GM18873 (cell line): ENCODE measurements at regions not wholly inside any gene's neighbourhood (a gene's known extent, or its start where the extent isn't known, plus 50 kb on each side); places are given as distances from the start of the nearest gene placed in this dataset.

Experiments
- ATAC-seq: cut with Tn5 transposase; IDR thresholded peaks from one replicate; pipeline ENCODE4 v1.9.1; 2021; ENCODE audit warnings: mild to moderate bottlenecking, moderate library complexity, moderate number of reproducible peaks; ENCODE audit not compliant: unreplicated experiment, low FRiP score

DNA sequence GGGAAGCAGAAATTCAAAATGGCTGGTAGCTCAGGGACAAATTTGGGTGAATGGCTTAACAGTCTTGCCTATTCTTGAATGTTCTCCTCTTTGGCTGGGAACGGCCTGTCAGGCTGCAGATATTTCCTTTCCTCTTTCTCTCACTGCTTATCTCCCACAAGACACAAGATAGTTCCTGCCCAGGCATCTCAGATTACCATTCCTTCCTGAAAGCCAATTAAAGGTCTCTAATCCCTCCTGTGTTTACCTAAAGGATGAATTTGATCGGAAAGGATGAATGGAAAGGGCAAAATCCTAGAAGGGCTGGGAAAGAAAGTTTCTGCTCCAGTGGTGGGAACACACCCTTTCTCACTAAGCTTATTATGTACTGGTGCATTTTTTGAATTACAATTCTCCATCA lies 95.9 kb upstream of the JAG1 start:
- no peak for ATAC-seq

DNA sequence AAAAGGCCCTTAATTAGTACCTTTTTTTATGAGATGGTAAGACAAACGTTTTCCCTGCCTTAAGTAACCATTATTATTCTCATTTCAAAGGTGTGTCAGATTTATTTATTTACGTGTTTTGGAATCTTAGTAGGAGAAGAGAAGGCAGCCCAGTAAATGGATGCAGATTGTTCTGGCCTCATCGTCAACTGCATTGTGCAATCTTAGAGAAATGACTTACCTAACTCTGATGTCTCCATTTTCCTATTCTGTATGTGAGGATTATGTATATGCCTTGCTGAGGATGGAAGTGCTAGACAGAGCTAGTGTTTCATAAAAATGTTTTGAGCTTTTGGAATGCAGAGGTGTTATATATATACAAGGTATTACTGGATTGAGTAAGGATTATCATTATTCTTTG lies 97.0 kb upstream of the JAG1 start:
- no peak for ATAC-seq

DNA sequence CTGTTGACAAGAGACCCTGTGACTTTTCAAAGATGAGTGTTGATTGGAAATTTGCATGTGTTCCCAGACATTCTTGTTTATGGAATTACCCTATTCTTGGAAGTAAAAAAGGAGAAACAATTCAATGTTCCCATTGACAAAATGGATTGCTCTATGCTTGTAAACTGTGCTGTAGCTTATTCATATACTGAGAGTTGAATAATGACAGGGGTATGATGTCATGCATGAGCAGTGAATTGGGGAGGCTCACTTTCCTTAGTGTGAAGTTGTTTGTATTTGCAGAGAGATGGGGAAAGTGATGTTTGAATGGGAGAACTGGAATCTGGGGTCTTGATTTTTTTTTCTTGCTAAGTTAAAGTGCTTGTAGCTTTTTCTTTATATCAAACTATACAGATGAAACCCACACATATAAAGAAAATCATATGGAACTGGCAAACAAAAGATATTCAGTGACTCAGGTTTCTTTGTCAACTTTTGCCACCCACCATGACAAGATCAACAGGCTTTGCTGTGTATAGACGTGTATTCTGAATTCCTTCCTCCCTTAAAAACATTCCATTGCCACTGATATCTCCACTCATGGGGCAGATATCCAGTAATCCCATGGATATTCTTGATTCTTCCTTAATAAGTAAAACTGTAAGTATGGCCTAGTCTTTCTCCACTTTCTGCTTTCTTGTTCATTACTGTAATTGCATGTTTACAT lies 97.8 kb upstream of the JAG1 start:
- no peak for ATAC-seq

DNA sequence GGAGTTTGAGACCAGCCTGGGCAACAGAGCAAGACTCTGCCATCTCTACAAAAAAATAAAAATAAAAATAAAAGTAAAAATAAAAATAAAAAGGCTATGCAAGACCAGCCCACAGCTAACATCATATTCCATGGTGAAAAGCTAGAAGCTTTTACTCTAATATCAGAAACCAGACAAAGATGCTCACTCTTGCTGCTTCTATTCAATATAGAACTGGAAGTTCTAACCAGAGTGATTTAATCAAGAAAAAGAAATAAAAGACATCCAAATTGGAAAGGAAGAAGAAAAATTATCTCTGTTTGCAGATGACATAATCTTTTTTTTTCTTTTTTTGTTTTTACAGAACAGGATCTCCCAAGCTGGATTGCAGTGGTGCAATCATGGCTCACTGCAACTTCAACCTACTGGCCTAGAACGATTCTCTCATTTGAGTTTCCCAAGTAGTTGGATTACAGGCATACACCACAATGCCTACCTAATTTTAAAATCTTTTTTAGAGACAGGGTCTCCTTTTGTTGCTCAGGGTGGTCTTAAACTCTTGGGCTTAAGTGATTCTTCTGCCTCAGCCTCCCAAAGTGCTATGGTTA lies 100.7 kb upstream of the JAG1 start:
- no peak for ATAC-seq

DNA sequence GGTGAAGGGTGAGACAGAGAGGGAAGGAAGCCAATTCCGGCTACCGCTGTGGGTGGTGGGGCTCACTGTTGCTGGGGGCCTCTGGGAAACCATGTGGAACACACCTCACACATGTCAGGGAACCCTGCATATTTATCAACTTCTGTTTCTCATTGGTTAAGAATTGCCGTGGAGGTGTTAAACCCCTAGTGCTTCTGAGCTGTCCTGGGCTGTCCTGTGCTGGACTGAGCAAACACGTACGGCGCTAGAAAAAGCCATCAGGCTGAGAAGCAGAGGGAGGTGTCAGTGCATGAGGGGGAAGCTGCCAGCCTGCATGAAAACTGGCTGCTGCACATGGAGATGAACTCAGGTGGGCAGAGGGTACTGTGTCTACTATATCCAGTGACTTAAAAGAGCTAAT lies 103.9 kb upstream of the JAG1 start:
- ATAC-seq = no peak

DNA sequence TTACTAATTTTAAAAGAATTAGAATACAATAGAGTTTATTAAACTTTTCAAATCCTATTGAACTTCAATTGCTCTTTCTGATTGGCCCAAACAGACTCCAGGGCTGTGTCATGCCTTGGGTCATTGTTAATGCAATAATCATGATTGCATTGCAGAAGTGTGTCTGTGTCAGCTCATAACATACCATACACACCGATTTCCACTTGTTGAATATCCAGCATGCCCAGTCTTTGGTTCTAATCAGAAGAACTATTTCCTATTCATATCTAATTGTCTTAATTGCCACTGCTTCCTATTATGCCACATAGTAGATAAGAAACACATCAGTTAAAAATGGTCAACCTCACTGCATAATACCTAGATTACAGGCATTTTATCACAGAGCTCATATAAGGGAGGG lies 106.1 kb upstream of the JAG1 start:
- no peak for ATAC-seq

DNA sequence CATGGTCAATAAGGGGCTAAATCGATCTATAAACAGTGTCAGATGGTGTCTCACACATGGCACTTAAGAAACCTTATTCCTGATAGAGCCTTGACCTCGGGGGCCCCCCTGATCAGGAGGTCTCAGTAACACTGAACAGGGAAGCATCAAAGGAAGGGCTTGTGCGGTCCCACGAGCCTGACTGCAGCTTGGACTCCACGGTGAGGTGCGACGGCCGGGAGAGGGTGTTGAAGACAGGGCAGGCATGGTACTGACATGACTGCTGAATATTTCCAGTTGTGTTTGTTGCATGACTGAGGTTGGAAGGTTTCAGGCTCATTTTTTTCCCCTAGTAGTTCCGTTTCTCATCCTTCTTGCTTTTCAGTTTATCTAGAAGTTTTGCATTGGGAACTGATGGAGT lies 107.1 kb upstream of the JAG1 start:
- no peak for ATAC-seq

DNA sequence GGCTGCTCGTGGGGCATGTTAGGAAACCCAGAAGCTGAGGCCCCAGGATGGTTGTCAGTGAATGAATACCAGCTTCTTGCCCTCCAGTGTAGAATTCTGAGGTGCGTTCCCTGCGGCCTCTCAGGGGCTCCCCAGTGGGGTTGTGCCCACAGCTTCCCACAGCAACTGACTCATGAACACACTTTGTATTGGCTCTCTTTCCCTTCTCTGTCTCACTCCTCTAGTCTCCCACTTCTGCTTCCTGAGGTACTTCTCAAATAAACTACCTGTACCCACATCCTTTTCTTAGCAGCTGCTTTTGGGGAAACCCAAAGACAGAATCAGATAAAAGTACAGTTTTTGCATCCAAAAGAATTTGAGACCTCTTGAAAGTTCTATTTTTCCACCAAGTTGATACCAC lies 107.7 kb upstream of the JAG1 start:
- no peak for ATAC-seq

DNA sequence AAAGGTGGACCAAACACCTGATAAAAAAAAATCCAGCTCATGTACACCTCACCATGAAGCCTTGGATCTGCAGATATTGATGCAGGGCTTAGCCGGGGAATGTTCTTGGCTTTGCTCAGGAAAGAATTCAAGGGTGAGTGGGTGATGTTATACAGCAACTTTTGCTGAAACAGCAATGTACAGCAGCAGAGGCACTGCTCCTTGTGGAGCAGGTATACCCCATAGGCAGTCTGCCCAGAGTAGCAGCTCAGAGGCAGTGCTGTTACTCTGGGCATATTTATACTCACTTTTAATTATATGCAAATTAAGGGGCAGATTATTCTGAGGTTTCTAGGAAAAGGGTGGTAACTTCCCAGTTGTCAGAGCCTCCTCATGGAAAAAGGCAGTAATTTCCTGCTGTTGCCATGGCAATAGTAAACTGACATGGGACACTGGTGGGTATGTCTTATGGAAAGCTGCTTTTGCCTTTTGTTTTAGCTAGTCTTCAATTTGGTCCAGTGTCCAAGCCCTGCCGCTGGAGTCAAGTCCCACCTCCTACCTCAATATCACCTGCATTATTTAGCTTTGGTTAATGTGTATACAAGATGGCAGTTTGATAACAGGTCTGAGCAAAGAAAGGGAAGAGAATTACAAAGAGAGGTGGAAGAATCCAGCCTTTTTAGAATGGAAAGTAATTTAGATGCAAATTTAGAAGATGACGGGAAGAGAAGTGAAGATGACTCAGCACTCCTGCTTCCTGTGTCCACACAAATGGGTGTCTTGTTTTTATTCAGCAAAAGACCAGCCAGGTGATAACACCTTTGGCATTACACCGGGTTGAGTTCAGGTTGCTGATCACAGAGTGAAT lies 110.1 kb upstream of the JAG1 start:
- no peak for ATAC-seq

DNA sequence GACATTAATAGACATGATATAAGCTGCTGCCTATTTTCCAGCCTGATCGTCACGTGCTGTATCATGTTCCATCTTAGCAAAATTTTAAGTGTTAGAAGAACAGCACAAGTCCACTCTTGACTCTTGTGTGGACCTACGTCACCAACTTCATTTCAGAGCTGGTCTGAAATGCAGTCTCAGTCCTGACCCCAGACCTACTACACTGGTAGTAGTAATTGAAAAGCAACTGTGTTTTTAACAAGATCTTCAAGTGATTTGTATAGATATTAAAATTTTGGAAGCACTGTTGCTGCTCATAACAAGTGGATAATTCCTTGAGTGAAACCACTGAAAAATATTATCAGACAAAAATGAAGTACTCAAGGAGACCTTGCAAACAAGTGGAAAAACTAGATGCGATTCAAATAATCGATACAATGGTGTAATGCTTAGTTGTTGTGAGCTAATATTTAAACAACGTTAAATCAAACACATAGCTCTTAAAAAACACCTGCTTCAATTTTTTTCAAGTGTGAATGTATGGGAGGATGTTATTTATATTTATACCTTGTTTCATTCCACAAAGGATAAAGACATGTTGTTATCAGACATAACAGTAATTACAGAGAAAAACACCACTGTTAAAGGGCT lies 110.9 kb upstream of the JAG1 start:
- ATAC-seq = no peak

DNA sequence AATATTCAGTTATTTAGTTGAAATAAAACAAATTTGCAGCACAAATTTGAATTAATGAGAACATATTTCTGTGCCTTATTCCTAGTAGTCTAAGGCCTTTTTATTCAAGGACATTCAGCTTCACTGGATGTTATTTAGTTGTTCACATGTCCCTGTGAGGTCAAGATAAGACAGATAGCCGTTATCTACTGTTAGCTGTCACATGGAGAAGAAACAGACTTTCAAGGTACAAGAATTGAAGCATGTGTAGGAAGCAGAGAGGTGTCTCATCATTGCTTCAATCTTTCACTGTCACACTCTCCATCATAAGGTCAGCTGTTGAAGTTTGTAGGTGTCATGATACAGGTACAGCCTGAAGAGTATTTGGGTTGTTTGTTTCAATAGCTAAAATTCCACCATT lies 112.9 kb upstream of the JAG1 start:
- no peak for ATAC-seq

DNA sequence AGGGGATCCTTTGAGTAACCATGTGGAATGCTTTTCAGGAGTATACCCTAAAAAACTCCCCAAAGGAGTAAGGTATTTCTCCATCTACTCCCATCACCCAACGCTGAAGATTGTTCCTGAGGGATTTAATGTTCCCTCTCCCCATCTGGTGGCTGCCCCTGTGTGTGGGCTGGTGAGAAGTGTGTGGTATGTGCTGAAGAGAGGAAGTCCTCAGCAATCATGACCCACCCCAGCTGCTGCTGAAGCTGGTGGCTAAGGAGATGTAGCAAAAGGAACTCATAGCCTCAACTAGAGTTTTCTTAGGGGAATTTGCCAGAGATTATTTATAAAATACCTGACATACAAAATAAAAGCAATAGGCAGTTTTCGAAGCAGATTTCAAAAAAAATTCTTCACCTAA lies 114.3 kb upstream of the JAG1 start:
- no peak for ATAC-seq

DNA sequence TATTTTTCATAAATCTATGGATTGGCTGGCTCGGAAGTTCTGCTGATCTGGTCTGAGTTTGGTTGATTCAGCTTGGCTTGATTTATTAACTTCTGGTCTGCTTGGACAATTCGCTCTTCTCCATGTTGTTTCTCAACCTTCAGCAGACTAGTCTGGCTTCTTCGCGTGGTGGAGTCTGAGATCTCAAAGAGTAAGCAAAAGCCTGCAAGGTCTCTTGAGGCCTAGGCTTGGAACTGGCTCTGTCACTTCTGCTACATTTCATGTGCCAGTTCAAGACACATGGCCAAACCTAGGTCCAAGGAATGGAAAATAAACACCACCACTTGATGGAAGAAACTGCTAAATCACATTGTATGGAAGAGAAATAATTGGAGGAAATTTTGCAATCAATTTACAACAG lies 115.1 kb upstream of the JAG1 start:
- no peak for ATAC-seq

DNA sequence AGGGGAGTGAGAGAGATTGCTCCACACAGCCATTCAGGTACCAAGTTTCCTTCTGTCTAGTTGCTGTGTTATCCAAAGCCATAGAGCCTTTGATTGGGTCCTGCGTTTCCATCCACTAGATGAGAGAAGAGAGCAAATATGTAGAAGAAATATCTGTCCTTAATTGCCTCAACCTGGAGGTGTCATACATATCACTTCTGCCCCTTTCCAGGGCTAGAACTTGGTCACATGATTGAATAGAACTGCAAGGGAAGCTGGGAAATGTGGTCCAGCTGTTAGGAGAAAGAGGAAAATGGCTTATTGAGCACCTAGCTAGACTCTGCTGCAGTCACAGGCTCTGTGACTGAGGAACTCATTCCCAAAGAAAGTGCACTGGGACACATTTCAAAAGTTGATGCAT lies 115.6 kb upstream of the JAG1 start:
- no peak for ATAC-seq

DNA sequence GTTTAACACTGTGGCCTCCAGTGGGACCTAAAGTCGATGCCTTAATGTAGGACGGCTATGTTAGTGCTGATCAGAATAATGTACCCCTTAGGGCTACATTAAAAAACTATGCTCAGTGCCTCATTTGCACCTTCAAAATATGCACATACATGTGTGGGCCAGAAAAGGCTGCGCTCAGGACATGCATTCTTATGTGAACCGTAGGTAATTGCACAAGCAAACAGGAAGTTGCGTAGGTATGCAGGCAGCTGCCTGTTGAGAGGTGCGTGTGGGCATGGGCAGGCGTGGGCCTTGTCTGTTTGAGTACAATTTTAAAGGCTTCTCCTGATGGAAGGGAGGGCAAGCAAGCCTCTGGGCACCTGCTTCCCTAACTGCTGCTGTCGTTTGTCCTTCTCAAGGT lies 116.2 kb upstream of the JAG1 start:
- no peak for ATAC-seq

DNA sequence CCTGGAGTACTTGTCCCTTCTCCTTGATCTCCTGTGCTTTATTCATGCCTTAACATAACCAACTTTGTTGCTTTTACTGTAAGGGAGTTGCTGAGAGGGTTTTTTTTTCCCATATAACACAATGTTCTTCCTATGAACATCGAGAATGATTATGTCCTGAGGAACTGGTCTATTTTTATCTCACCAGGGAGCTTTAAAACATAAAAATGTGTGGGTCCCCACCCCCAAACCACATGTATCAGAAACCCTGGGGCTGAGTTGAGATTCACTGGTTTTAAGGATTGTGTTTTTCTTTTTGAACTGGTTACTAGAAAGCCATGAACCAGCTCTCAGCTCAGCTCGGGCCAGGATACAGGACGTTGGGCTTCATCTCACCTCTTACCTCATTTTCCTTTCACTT lies 118.5 kb upstream of the JAG1 start:
- no peak for ATAC-seq

DNA sequence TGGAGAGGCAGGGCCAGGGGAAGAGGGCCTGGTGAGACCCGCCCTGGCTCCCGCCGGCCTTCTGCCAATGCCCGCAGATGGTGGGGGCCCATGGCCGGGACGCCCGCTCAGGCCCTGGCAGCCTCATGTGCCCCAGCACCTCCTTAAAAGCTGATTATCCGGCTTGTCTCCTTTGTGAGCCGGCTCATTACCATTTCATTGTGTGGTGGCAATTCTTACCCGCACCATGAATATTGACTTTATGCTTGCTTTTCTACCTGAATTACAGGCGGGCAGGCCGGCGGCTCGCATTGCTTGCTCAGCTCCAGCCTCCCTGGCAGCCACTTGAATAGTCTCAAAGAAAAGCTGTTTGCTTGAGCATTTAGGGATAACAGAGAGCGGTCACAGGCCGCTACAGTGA lies 120.0 kb upstream of the JAG1 start:
- ATAC-seq = no peak

DNA sequence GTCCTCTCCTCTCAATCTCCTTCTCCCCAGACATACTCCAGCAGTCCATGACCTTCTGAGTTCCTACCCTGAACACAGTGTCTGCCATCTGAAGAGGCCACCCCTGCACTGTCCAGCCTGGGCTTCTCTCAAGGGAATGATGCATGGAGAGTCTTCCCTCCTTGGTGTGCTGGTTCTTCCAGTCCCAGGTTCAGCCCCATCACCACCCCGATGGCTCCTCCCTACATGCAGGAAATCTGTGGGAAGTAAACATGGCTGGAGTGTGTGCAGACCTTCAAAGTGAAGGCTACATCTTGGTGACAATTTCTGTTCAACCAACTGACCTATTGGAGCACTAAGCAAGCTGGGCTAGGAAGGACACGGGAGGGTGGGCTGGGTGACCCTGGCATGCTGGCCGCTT lies 121.0 kb upstream of the JAG1 start:
- no peak for ATAC-seq

DNA sequence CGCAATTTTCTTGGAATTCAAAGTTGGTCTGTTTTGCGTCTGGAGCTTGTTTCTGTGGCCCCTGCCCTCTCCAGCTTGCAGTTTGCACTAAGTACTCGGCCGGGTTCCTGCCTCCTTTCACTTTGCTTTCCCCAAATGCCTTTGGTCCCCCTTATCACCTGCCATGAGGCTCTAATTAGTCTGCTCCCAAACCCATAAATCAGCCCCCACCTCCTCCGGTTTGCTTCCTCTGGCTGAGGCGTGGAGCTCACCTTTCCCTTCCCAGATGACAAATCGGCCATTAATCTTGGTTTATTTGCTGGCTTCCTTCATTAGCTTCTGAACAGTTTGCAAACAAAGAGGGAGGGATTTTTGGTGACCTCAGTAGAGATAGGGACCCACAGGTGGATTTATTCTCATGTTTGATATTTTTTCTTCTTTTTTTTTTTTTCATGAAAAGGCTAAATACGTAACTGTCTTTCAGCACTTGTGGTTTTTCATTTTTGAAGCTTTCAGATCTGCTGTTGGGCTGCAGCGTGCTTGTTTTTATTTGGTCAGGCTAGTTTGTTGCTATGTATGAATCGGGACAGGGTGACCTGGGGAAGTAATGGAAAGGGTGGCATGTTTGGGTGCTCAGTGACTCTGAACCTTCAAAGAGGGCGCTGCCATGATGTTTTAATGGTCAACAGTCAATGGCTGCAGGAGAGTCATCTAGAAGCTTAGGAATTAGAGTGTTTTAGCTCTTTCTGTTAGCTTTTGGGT lies 121.7 kb upstream of the JAG1 start:
- no peak for ATAC-seq

DNA sequence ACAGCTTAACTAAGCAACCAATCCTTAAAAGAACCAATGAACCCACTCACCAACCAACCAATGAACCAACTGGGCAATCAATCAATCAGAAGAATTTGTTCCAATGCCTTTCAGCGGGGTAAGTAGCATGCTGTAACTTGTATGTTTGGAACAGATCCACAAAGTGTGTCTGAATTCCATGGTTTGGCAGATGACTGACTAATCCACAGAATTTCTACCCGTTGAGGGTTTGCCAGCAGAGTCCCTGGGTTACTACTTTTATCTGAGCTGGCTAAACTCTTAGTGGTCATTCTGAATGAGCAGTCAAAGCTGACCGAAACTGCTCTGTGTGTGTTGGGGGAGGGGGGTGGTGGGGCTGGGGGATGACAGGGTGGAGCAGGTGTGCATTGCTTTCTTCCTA lies 125.0 kb upstream of the JAG1 start:
- no peak for ATAC-seq

DNA sequence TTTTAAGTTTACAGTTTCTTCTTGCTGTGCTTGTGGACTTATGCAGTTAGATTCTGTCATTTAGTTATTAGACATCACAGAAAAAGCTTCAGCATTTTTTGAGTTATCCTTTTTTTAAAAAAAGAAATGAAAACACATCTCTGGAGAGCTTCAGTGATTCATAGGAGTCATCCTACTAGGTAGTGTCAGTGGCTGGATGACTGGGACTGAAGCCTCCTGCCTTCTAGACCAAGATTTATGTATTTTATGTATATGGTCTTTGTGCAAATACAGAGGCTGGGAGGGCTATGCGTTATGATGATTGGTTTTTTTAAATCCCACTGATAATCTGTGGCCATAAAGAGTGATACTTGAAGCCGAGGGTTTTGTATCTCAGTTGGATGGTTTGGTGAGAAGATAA lies 125.9 kb upstream of the JAG1 start:
- no peak for ATAC-seq
